NOMO-1 (cell line): ENCODE measurements at regions not wholly inside any gene's neighbourhood (a gene's known extent, or its start where the extent isn't known, plus 50 kb on each side); places are given as distances from the start of the nearest gene placed in this dataset.
A peak's percentile ranks its signal among the peaks of the same experiment; 100 is the strongest.
"Not testable (repeated sequence)": the region's sequence is repeated elsewhere in the genome, so short reads cannot be mapped to it uniquely, and the experiment has no call there.

Experiments used
- DNase-seq, 2 experiments: peaks; one replicate each; lab custom pipeline; 2025; ENCODE audit not compliant: unreplicated experiment in 2 of 2; lab: John Stamatoyannopoulos, UW

DNA sequence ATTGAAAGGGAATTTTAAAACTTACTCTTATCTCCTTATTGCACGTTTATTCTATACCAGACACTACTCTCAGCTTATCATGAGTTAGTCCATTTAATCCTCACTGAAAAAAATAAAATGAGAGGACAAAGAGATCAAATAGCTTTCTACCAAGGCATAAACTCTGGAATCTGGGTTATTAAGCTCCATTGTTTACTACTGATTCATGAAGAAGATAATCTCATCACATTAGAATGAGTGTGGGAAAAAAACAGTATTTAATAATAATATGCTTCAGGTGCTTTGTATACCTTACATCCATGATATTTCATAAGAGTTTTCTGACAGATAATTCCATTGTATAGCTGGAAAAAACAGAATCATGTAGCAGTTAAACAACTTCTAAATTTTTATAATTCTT lies 1092.6 kb downstream of the TECRL start:
- no peak for DNase-seq

DNA sequence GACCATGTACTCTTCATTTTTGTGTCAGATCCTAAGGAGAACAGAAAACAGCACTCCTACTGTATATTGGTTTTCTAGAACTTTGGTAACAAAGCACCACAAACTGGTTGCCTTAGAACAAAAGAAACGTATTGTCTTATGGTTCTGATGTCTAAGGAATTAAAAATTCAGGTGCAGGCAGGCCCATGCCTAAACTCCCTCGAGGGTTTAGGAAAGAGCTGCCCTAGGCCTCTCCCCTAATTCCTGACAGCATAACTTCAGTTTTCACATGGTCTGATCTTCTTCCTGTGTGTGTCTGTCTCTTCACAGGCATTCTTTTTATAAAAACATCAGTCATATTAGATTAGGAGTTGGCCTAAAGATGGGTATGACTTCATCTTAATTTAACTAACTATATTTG lies 1093.6 kb downstream of the TECRL start:
- DNase-seq, result no peak

DNA sequence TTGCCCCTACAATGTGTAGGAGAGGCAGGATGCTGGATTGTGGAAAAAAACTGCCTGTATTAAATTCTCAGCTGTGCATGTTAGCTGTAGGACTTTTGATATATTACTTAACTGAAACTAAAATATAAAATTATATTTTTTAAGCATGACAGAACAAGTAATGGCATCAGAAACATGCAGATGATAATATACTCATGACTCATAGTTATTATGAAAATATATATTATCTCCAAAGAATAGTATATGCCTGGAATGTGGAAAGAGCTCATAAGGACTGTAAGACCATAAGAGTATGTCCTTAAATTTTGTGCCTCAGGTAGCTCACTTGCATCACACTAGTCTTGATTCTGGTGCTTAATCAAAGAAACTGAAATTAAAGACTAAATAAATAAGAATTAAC lies 1100.6 kb downstream of the TECRL start:
- DNase-seq, result no peak

DNA sequence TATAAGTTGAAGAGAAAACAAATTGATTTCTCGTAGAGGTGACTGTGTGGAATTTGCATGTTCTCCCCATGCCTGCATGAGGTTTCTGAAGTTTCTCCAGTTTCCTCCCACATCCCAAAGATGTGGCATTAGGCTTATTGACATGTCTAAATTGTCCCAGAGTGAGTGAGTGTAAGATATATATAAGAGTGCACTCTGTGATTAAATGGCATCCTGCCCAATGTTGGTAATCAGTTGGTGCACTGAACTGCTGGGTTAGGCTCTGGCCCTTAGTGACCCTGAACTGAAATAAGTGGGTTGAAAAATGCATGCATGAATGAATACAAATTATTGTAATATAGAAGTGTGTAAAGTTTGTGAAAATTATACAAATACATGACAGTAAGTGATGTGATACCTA lies 1106.5 kb downstream of the TECRL start:
- no peak for DNase-seq

DNA sequence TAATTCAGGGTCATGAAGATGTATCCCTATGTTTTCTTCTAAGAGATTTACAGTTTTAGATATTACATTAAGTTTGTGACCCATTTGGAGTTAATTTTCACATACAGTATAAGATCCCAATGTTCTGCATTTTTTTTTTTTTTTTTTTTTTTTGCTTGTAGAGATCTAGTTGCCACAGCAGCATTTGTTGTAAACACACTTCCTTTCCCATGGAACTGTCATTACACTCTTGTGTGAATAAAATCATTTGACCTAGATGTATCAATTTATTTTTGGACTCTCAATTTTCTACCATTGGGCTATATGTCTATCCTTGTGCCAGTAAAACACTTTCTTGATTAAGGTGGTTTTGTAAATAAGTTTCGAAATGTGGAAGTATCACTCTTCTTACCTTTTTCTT lies 1107.2 kb downstream of the TECRL start:
- DNase-seq, result no peak

DNA sequence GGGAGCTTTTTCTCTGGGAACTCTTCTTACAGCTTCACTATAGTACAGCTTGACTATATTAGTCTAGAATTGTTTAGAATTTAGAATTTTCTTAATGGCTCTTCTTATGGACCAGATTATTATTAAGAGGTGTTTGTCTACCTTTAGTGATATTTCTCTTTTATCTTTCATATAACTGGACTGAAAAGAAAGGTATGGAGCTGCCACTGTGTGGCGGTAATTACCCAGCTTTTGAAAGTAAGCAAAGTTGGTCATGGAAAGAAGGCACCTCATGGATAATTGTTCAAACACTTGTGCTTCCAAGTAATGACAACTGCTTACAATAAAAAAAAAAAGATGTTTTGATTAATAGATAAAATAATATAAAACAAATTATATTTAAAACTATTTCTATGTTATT lies 1112.5 kb downstream of the TECRL start:
- peak in 1 of 2 experiments; percentile 2 for DNase-seq

DNA sequence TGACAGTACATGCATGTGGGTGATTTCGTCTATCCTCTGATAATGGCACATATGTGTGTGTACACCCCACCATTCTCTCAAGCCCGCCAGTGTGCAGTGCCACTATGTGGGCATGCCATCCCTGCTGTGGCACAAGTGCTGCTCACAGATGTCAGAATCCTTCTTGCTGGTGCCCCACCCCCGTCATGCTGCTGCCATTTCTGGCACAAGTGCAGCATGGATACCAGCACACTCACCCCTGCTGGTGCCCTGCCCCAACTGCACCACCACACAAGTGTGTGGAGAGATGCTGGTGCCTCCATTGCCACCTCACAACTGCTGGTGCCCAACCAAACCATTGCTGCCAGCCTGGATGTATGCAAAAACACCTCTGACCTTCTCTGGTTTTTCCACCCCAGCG lies 1133.8 kb downstream of the TECRL start:
- no peak for DNase-seq

DNA sequence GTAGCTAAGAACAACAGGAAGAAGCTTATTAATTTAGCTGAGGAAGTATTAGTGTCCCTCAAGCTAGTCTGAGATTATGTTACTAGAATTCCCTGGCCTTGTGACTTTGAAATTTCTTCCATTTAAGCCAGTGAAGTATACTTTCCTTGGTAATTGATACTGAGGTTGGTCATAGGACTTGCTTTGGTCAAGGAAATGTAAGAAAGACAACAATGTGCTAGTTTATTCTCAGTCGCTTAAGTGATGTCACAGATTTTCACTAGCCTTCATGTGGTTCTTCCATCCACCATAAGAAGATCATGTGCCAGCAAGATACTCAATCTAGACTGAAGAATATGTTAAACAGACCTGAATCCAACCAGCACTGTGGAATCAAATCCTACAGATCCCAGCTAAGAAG lies 1140.1 kb downstream of the TECRL start:
- no peak for DNase-seq

DNA sequence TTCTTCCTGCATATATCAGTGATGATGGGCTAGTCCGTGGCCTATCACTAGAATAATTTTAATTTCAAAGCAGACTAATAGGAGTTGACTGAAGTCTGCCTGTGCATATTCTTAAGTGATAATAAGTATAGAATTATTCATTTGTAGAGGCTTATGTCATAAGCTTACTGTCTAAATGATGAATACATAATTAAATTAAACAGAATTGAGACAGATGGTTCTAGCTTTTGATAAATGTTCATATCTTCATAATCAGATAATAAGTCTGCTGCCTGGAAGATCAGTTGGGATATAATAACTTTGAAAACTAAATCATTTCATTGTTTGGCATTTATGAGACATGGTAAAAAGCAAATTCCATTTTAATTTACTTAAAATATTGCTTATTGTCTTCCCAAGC lies 1175.6 kb downstream of the TECRL start:
- DNase-seq, result no peak

DNA sequence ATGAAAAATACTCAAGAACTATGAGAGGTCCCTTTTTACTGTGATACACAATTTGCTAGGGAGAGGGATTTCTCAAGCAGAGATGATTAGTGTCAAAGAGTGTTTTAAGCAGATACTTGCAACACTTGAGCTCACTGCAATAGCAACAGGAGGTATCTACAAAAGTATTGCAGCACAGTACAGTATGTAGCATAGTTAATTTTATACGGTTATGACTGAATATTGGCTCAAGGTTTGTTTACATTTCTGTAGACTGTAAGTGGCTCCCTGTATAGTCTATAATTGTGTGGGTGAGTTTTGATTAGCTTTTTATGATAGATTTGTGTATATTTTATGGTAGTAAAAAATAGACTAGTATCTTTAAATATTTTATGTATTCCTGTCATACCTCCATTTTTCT lies 1177.2 kb downstream of the TECRL start:
- DNase-seq, result no peak

DNA sequence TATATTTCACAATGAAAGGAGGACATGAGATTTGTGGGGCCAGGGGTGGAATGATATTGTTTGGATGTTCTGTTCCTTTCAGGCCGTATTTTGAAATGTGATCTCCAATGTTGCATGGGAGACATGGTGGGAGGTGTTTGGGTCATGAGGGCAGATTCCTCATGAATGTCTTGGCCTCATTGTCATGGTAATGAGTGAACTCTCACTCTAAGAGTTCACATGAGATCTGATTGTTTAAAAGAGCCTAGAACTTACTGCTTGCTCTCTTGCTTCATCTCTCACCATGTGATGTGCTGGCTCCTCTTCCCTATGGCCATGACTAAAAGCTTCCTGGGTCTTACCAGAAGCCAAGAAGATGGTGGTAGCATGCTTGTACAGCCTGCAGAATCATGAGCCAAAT lies 1183.0 kb downstream of the TECRL start:
- DNase-seq, result no peak

DNA sequence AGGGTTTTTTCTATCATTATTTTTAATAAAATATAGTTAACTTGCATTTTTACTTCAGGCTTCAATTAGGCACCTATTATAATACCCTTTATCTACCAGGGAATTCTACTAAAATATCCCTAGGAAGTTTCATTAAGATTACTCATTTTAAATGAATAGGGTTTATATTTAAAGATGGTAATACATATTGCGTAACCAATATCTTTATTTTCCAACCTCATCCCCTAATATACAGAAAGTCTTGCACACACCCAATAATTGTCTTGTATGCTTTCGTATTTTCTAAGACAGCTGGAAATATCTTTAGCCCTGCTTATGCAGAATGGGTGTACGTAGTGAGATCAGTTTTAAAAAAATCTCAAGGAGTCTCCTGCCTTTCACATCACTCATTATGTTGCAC lies 1186.8 kb downstream of the TECRL start:
- DNase-seq, result no peak

DNA sequence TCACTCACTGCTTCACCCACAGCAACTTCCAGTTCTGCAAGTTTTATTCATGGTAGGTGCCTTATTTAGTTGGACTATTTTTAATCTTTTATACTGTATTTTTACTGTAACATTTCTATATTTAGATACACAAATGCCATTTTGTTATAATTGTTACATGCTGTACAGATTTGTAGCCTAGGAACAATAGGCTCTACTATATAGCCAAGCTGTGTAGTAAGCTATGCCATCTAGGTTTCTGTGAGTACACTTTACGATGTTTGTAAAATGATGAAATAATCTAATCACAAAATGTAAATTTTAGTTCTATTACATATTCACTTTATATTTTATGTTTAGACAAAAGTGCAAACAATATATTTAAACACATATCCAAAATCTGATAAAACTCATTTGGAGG lies 1187.8 kb downstream of the TECRL start:
- DNase-seq, result no peak

DNA sequence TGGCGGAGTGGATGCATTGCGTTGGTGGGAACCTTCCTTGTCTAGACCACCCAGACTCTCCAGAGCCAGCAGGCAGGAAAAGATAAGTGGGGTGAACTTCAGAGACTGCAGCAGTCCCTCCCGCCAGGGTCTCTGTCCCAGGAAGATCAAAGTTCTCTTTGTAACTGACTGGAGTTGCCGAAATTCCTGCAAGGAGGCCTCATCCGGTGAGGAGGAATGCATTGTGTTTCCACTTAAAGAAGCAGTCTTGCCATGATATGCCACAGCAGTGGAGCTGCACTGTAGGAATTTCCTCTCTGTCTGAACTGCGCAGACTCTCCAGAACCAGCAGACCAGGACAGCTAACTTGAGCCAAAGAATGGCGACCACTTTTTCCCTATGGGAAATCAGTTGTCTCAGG lies 1190.4 kb downstream of the TECRL start:
- no peak for DNase-seq

DNA sequence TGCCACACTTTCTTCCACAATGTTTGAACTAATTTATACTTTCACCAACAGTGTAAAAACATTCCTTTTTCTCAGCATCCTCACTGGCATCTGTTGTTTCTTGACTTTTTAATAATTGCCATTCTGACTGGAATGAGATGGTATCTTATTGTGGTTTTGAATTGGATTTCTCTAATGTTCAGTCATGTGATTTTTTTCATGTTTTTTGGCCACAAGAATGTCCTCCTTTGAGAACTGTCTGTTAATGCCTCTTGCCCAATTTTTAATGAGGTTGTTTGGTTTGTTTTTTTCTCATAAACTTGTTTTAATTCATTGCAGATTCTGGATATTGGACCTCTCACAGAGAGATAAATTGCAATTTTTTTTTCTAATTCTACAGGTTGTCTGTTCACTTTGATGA lies 1195.2 kb downstream of the TECRL start:
- no peak for DNase-seq

DNA sequence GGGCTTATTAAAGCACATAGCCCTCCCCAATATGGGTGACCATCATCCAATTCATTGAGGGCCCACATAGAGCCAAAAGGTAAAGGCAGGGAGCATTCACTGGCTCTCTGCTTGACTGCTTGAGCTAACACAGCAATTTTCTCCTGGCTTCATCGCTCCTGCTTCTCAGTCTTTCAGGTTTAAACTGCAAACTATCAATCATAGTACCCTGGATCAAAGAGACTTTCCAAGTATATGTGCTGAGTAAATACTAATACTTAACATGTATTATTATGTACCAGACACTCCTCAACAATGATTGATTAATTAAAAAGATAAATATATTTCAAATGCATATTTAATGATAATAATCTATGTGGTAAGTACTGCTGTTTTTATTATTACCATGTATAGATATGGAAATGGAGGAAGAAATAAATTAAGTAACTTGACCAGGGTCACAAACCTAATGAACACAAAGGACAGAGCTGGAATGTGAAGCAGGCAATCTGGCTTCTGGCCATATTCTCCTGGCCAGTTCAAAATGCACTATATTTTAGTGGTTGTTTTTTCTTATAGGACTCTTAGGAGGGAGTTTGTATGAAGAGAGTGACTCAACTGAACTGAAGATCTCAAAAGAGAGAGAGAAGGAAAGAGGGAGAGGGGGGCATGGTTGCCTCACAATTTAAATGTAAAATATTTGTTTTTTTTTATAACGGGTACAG lies 1197.3 kb downstream of the TECRL start:
- no peak for DNase-seq

DNA sequence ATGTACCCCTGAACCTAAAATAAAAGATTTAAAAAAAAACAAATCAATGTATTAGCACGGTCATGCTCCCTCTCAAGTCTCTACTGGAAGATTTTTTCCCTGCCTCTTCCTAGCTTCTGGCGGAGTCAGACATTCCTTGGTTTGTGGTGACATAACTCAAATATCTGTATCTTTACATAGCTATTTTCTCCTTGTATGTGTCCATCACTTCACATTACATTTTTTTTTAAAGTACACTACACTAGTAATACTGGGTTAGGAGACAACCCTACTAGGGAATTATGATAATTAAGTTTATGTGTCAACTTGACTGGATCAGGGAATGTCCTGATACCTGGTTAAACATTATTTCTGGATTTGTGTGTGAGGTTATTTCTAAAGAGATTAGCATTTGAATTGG lies 1197.9 kb downstream of the TECRL start:
- DNase-seq, result no peak

DNA sequence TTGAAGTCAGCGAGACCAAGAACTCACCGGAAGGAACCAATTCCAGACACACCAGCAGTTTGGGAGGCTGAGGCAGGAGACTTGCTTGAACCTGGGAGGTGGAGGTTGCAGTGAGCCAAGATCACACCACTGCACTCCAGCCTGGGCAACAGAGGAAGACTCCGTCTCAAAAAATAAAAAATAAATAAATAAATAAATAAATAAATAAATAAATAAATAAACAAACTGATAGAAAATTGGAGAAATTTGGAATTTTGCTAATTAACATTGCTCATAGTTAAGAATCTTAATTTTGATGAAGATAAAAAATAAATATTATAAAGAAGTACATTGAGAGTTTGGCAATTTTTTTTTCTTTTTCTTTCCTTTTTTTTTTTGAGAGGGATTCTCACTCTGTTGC lies 1216.2 kb downstream of the TECRL start:
- DNase-seq, result not testable (repeated sequence)

DNA sequence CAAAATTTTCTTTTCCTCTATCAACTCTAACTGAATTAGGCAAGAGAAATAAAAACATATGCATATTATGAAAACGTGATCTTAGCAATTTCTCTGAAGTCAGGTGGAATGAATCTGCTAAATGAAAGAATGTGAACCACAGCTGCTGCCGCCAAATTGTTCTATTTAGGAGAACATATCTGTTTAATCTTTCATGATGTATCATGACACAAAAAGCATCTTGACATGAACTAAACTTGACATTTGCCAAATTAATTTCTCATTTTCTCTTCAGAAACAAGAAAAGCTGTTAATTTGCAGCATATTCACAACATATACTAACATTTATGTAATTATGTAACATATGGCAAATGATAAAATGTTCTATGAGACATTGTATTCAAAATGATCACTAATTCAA lies 1237.9 kb downstream of the TECRL start:
- DNase-seq, result no peak

DNA sequence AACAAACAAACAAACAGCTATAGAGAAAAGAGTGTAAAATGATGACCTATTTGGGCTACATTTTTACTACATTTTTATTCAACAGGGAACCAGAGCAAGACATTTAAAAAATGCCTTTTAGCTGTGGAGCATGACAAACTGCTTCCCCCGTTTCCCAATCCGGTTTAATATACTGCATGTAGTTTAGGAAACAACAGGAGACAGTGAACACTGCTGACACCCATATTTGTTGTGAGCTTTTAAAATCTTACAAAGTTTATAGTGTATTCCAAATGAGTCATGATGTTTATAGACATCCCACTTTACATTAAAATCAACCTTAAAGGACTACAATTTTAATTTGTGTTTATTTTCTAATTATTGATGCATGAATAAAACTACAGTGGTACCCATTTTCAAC lies 1238.3 kb downstream of the TECRL start:
- no peak for DNase-seq

DNA sequence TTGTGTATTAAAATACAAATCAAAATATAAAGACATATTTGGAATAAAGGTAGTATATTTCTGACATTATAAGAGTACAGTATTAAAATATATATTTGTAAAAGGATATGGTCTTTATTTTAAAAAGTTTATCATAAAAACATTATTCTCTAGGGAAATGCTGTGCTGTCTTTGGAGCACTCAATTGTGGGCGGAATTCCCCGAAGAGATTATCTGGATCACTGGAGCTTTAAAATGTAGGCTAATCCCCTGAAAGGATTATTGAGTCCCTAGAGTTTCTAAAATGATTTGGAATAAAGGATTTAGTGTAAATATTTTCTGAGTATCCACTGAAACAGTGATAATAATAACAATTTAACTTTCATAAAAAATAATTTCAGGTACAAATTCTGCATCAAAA lies 1239.4 kb downstream of the TECRL start:
- DNase-seq, result no peak

DNA sequence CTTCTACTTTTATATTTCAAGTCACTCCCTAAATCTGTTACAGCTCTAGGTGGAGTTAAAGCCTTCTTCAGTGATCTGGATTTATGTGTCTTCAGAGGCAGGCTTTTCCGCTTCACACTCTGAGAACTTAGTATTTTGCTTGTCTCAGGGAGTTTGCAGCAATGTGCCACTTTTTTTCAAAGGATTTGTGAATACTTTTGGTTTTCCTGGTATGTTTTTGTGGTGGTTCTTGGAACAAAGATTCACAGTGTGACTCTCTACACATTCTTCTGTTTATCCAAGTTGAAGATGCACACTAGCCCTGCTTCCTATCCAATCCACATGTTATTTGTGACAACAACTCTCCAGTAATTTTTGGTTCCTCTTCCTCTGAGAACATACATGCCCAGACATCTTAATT lies 1253.7 kb downstream of the TECRL start:
- DNase-seq, result no peak

DNA sequence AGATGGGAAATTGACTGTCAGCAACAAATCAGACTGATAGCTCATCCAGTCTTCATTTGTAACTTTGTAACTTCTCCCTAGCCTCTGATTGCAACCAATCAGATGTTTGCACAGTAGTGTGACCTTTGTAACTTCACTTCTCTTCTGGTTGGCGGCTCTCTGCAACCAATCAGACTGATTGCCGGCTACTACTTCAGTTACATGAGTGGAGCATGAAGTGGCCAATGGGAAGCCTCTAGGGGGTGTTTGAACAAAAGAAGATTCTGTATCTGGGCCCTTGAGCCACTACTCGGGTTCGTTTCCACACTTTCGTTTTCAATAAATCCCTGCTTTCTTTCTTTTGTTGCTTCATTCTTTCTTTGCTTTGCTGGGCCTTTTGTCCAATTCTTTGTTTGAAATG lies 1285.8 kb downstream of the TECRL start:
- DNase-seq, result no peak
